Esophagus squamous epithelium (tissue), 5 donors: ENCODE measurements at regions not wholly inside any gene's neighbourhood (a gene's known extent, or its start where the extent isn't known, plus 50 kb on each side); places are given as distances from the start of the nearest gene placed in this dataset.

Experiments
- DNase-seq: peaks from one replicate; lab custom pipeline; 2025; lab: John Stamatoyannopoulos, UW
- H3K27ac ChIP-seq, 4 donors: fragments of 200-600 bp; sonication (generic); one replicate each; pipeline ENCODE4 v1.5.1; 2016 to 2019; ENCODE audit warnings: mild to moderate bottlenecking in 1 of 4
- H3K27me3 ChIP-seq, 4 donors: fragments of 200-600 bp; sonication (generic); 1 replicate in 3 of 4; 2 replicates in 1 of 4; pipeline versions ENCODE4 v1.5.1 to v1.6.0; 2017 to 2021; ENCODE audit warnings: antibody characterized with exemption in 1 of 4
- H3K36me3 ChIP-seq, 3 donors: fragments of 200-600 bp; sonication (generic); one replicate each; pipeline ENCODE4 v1.5.1; 2016 to 2019
- H3K4me1 ChIP-seq, 3 donors: fragments of 200-600 bp; sonication (generic); one replicate each; pipeline ENCODE4 v1.5.1; 2017 to 2019
- H3K4me3 ChIP-seq, 4 donors: fragments of 200-600 bp; sonication (generic); 1 replicate in 3 of 4; 2 replicates in 1 of 4; pipeline ENCODE4 v1.5.1; 2016 to 2019; ENCODE audit warnings: mild to moderate bottlenecking in 2 of 4, moderate library complexity in 1 of 4
- H3K9me3 ChIP-seq, 3 donors: fragments of 200-600 bp; sonication (generic); one replicate each; pipeline ENCODE4 v1.5.1; 2016 to 2019
- CTCF ChIP-seq, 6 experiments: fragments of 450-650 bp in 4 of 6; fragments of 200-600 bp in 2 of 6; sonication (generic) in 2 of 6; IDR thresholded peaks; one replicate each; pipeline ENCODE4 v1.5.1; 2016 to 2019; ENCODE audit warnings: antibody characterized with exemption in 6 of 6, mild to moderate bottlenecking in 4 of 6, moderate library complexity in 4 of 6
- POLR2A ChIP-seq, 4 donors: fragments of 450-650 bp; IDR thresholded peaks; one replicate each; pipeline ENCODE4 v1.6.1; 2017; ENCODE audit warnings: antibody characterized with exemption in 4 of 4, mild to moderate bottlenecking in 4 of 4, moderate library complexity in 3 of 4
- WGBS, 2 donors: methylation state at CpG; one replicate each; pipeline ENCODE4 v1.1.5; 2018; 5-methylcytosine and 5-hydroxymethylcytosine counted together
- intact Hi-C: fragments of 100-400 bp; cut with DNase I; formaldehyde crosslinking; loops from one replicate; pipeline ENCODE4 v1.15.0; 2022
- donor health status: DM: yes; HTN: yes; CAD: no.

GRCh38 chr2:49772299-49772970 lies 618.1 kb upstream of the FSHR start:
- Histone ChIP-seq H3K4me1 (no peaks in the 10 kb centered on the region), H3K36me3 (no peaks in the 10 kb centered on the region), H3K27me3 (no peaks in the 10 kb centered on the region), H3K4me3 (no peak overlapping the region), H3K9me3 (no peaks in the 10 kb centered on the region), H3K27ac (no peak overlapping the region)
- intact Hi-C loops = no loop called here
- 72 to 90% methylated on average over 6 of the region's 10 CpGs for WGBS, 2 donors
- no peak for DNase-seq
- TF ChIP-seq POLR2A (IDR thresholded peaks at IDR 0.05) = no peak

GRCh38 chr2:49770919-49771318 lies 616.6 kb upstream of the FSHR start:
- H3K27me3 ChIP-seq = no peaks in the 10 kb centered on the region
- H3K9me3 ChIP-seq = no peaks in the 10 kb centered on the region
- no peak for DNase-seq
- H3K27ac ChIP-seq = no peak overlapping the region
- no peak overlapping the region for H3K4me3 ChIP-seq
- WGBS, 2 donors = 50 to 70% methylated on average over 2 of the region's 4 CpGs
- H3K4me1 ChIP-seq = no peaks in the 10 kb centered on the region
- TF ChIP-seq CTCF (IDR thresholded peaks at IDR 0.05) (peak in 3 of 6 experiments; percentile 26 to 51 (median 30)), POLR2A (IDR thresholded peaks at IDR 0.05) (no peak)
- intact Hi-C loops = no loop called here
- no peaks in the 10 kb centered on the region for H3K36me3 ChIP-seq

- WGBS, 2 donors = 48 to 61% methylated on average over 3 of the region's 3 CpGs
- H3K27me3 ChIP-seq = no peaks in the 10 kb centered on the region
- intact Hi-C loops = no loop called here
- no peaks in the 10 kb centered on the region for H3K36me3 ChIP-seq
- H3K9me3 ChIP-seq = no peaks in the 10 kb centered on the region
- no peak overlapping the region for H3K27ac ChIP-seq
- no peak for TF ChIP-seq CTCF (IDR thresholded peaks at IDR 0.05)
- TF ChIP-seq POLR2A (IDR thresholded peaks at IDR 0.05) = no peak
- H3K4me1 ChIP-seq = no peaks in the 10 kb centered on the region
- DNase-seq = no peak
- no peak overlapping the region for H3K4me3 ChIP-seq
These were observed 613.0 kb upstream of the FSHR start for GRCh38 chr2:49767316-49767715.

GRCh38 chr2:49755777-49756176 lies 601.5 kb upstream of the FSHR start:
- no peak overlapping the region for H3K4me3 ChIP-seq
- no peak for DNase-seq
- TF ChIP-seq CTCF (IDR thresholded peaks at IDR 0.05) = no peak
- TF ChIP-seq POLR2A (IDR thresholded peaks at IDR 0.05) = no peak
- intact Hi-C loops = no loop called here
- H3K4me1 ChIP-seq = no peaks in the 10 kb centered on the region
- no peaks in the 10 kb centered on the region for H3K27me3 ChIP-seq
- whole genome bisulfite sequencing, 2 donors = 85 to 97% methylated on average over 3 of the region's 3 CpGs
- H3K36me3 ChIP-seq = no peaks in the 10 kb centered on the region
- H3K27ac ChIP-seq = no peak overlapping the region
- H3K9me3 ChIP-seq = no peaks in the 10 kb centered on the region

GRCh38 chr2:49754381-49754780 lies 600.1 kb upstream of the FSHR start:
- intact Hi-C loops = no loop called here
- Histone ChIP-seq H3K9me3 (no peaks in the 10 kb centered on the region), H3K4me3 (no peak overlapping the region), H3K36me3 (no peaks in the 10 kb centered on the region), H3K27me3 (no peaks in the 10 kb centered on the region), H3K27ac (no peak overlapping the region), H3K4me1 (no peaks in the 10 kb centered on the region)
- no peak for DNase-seq
- TF ChIP-seq POLR2A (IDR thresholded peaks at IDR 0.05) = no peak
- no peak for TF ChIP-seq CTCF (IDR thresholded peaks at IDR 0.05)
- WGBS, 2 donors = 71 to 81% methylated on average over 3 of the region's 3 CpGs
